ENCODE measurements at regions not wholly inside any gene's neighbourhood (a gene's known extent, or its start where the extent isn't known, plus 50 kb on each side); places are given as distances from the start of the nearest gene placed in this dataset.

DNA sequence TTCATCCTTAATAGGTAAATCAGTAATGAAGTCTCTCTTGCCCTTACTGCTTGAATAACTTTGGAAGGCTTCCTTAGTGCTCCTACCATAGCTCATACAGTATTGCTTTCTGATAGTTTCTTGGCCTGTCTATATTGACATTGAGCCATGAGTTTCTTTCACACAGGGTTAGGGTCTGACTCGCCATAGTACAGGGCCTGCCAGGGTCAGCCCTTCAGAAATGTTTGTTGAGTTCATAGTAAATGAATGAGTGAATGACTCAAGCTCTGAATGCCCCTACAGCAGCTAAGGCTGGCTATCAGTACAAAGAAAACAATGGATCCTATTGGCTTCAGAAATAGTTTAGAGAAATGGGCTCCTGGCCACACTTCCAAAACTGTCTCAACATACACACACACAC lies 65.0 kb upstream of the LRATD1 start:
- DNase-seq (ENCODE audit: low read depth in 2 of 2): no peak

DNA sequence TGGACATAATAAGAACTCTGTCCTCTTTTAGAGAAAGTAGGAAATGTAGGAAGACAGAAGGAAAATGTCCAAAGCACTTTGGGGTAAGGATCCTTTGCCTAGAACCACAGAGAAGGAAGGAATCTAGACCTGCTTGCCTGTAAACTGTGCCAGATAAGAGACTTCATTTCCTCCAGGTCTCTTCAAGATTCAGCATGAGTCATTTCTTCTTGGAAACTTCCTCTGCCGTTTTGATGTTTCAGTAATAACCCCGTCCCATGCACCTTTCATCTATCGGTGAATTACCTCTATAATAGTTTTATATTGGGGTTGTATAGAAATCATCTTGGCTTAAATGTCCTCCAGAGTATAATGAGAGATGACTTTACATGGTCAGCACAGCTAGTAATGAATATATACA lies 63.2 kb upstream of the LRATD1 start:
- DNase-seq (ENCODE audit: low read depth in 2 of 2): no peak

DNA sequence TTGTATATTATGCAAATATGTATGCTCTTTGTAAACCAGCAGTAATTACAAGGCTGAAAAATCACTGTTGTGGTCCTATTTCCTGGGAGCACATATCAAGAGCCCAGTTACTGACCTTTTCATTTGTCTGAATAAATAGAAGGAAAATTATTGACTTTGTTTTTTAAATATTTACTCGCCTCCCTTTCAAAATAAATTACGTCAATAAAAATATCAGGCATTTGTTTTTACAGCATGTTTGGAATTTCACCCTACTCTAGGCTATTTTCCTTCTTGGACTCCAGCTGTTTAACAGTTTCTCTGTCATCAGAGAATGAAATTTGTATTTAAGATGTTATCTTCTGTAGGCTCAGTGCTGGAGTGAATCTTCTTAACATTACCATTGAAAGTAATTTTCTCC lies 59.9 kb upstream of the LRATD1 start:
- no peak for DNase-seq (ENCODE audit: low read depth in 2 of 2)

DNA sequence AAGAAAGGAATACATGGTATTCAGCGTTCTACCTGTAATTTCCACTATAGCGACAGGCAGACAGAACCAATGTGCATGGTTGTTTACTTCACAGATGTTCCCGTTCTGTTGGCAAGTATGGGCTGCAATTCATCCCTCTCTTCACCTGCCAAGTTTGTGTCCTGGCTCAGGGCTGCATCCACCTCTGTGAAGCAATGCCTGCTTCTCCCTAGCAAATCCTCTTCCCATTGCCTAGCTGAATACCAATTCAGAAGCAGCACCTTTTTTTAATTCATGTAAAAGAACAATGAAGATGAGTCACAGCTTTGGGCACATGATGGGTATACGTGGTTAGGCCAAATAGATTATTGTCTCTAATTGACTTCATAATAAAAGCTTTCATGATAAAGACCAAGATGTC lies 54.7 kb upstream of the LRATD1 start:
- no peak for DNase-seq (ENCODE audit: low read depth in 2 of 2)
